H9 (cell line): ENCODE measurements at regions not wholly inside any gene's neighbourhood (a gene's known extent, or its start where the extent isn't known, plus 50 kb on each side); places are given as distances from the start of the nearest gene placed in this dataset.

Experiments used
- DNase-seq: peaks from one replicate; pipeline ENCODE4 v3.0.0-alpha.2; 2017
- H2AFZ ChIP-seq: one replicate; pipeline ENCODE4 v1.6.1; 2013; ENCODE audit warnings: mild to moderate bottlenecking, low read length, control low read depth, moderate library complexity
- H2AK5ac ChIP-seq: 2 replicates; pipeline ENCODE4 v1.6.1; 2013; ENCODE audit warnings: low read length, control low read depth, mixed read lengths; ENCODE audit not compliant: insufficient read length
- H2BK120ac ChIP-seq: one replicate; pipeline ENCODE4 v1.6.1; 2013; ENCODE audit warnings: low read depth, mild to moderate bottlenecking, low read length, control low read depth, inconsistent platforms; ENCODE audit not compliant: poor library complexity, severe bottlenecking
- H2BK12ac ChIP-seq: 2 replicates; pipeline ENCODE4 v1.6.1; 2013; ENCODE audit warnings: low read length, control low read depth, mixed read lengths, low read depth; ENCODE audit not compliant: insufficient read length
- H2BK15ac ChIP-seq: 2 replicates; pipeline ENCODE4 v1.6.1; 2013; ENCODE audit warnings: low read depth, low read length, control low read depth
- H2BK20ac ChIP-seq: one replicate; pipeline ENCODE4 v1.6.1; 2013; ENCODE audit warnings: low read depth, mild to moderate bottlenecking, low read length, control low read depth, inconsistent platforms; ENCODE audit not compliant: poor library complexity, severe bottlenecking
- H2BK5ac ChIP-seq: 2 replicates; pipeline ENCODE4 v1.6.1; 2013; ENCODE audit warnings: low read length, control low read depth, mixed read lengths; ENCODE audit not compliant: insufficient read length
- H3K14ac ChIP-seq: 2 replicates; pipeline ENCODE4 v1.6.1; 2013; ENCODE audit warnings: low read length, control low read depth; ENCODE audit not compliant: insufficient read depth
- H3K18ac ChIP-seq: 2 replicates; pipeline ENCODE4 v1.6.1; 2013; ENCODE audit warnings: low read depth, mild to moderate bottlenecking, mixed read lengths, low read length, control low read depth; ENCODE audit not compliant: insufficient read length
- H3K23ac ChIP-seq: 2 replicates; pipeline ENCODE4 v1.6.1; 2013; ENCODE audit warnings: low read length, control low read depth, mixed read lengths, low read depth; ENCODE audit not compliant: insufficient read length
- H3K23me2 ChIP-seq: 2 replicates; pipeline ENCODE4 v1.6.1; 2013; ENCODE audit warnings: low read depth, mild to moderate bottlenecking, mixed read lengths, low read length, control low read depth; ENCODE audit not compliant: insufficient read length, poor library complexity, severe bottlenecking
- H3K27ac ChIP-seq: 2 replicates; pipeline ENCODE4 v1.5.1; 2013; ENCODE audit warnings: low read length, control low read depth, mixed read lengths, low read depth; ENCODE audit not compliant: insufficient read length
- H3K27me3 ChIP-seq: 2 replicates; pipeline ENCODE4 v1.6.1; 2013; ENCODE audit warnings: low read length, control low read depth, inconsistent platforms; ENCODE audit not compliant: insufficient read depth
- H3K4ac ChIP-seq: 2 replicates; pipeline ENCODE4 v1.6.1; 2013; ENCODE audit warnings: low read depth, mild to moderate bottlenecking, control low read depth, inconsistent platforms, low read length, moderate library complexity
- H3K4me1 ChIP-seq: 2 replicates; pipeline ENCODE4 v1.6.1; 2013; ENCODE audit warnings: low read length, control low read depth, inconsistent platforms; ENCODE audit not compliant: insufficient read depth
- H3K4me2 ChIP-seq: 2 replicates; pipeline ENCODE4 v1.6.1; 2013; ENCODE audit warnings: low read length, control low read depth, mixed read lengths; ENCODE audit not compliant: insufficient read length, insufficient read depth
- H3K56ac ChIP-seq: 2 replicates; pipeline ENCODE4 v1.6.1; 2013; ENCODE audit warnings: low read depth, mild to moderate bottlenecking, mixed read lengths, low read length, control low read depth; ENCODE audit not compliant: insufficient read length
- H3K79me1 ChIP-seq: 2 replicates; pipeline ENCODE4 v1.6.1; 2013; ENCODE audit warnings: low read depth, mild to moderate bottlenecking, moderate library complexity, low read length, control low read depth, inconsistent platforms; ENCODE audit not compliant: insufficient read depth, poor library complexity, severe bottlenecking
- H3K79me2 ChIP-seq: 2 replicates; pipeline ENCODE4 v1.6.1; 2013; ENCODE audit warnings: low read length, control low read depth, inconsistent platforms; ENCODE audit not compliant: insufficient read depth
- H3K9ac ChIP-seq: 2 replicates; pipeline ENCODE4 v1.6.1; 2013; ENCODE audit warnings: low read length, control low read depth, mixed read lengths; ENCODE audit not compliant: insufficient read length; ENCODE audit errors: extremely low read depth
- H3K9me3 ChIP-seq: one replicate; pipeline ENCODE4 v1.6.1; 2013; ENCODE audit warnings: low read depth, low read length, inconsistent platforms; ENCODE audit not compliant: control insufficient read depth
- H3T11ph ChIP-seq: one replicate; pipeline ENCODE4 v1.6.1; 2013; ENCODE audit warnings: mild to moderate bottlenecking, low read length, control low read depth, inconsistent platforms
- H4K20me1 ChIP-seq: one replicate; pipeline ENCODE4 v1.6.1; 2013; ENCODE audit not compliant: control insufficient read depth, insufficient read length, insufficient read depth
- H4K5ac ChIP-seq: 2 replicates; pipeline ENCODE4 v1.6.1; 2013; ENCODE audit warnings: low read depth, mild to moderate bottlenecking, mixed read lengths, low read length, control low read depth; ENCODE audit not compliant: insufficient read length
- H4K8ac ChIP-seq: replicated peaks from 2 replicates; pipeline ENCODE4 v1.6.1; 2013; ENCODE audit warnings: low read length, control low read depth, mixed read lengths, low read depth; ENCODE audit not compliant: insufficient read length
- H4K91ac ChIP-seq: 2 replicates; pipeline ENCODE4 v1.6.1; 2013; ENCODE audit warnings: low read depth, mild to moderate bottlenecking, moderate library complexity, mixed read lengths, low read length, control low read depth; ENCODE audit not compliant: insufficient read length
- H3K27ac Mint-ChIP-seq, 3 experiments: 2 replicates in 2 of 3; 3 replicates in 1 of 3; pipeline ENCODE4 v1.8.0; 2020 to 2021; ENCODE audit warnings: mixed read lengths in 3 of 3, mild to moderate bottlenecking in 1 of 3, moderate library complexity in 1 of 3
- H3K27me3 Mint-ChIP-seq: 2 replicates; pipeline ENCODE4 v1.8.0; 2021; ENCODE audit warnings: low read depth, mild to moderate bottlenecking, moderate library complexity, mixed read lengths
- H3K36me3 Mint-ChIP-seq, 3 experiments: 2 replicates in 2 of 3; 3 replicates in 1 of 3; pipeline ENCODE4 v1.8.0; 2020 to 2021; ENCODE audit warnings: low read depth in 3 of 3, mixed read lengths in 3 of 3; ENCODE audit not compliant: insufficient read depth in 1 of 3
- H3K4me1 Mint-ChIP-seq, 2 experiments: 2 replicates each; pipeline ENCODE4 v1.8.0; 2020; ENCODE audit warnings: mixed read lengths in 2 of 2
- H3K4me3 Mint-ChIP-seq, 2 experiments: 2 replicates in 1 of 2; 3 replicates in 1 of 2; pipeline ENCODE4 v1.8.0; 2020 to 2021; ENCODE audit warnings: mild to moderate bottlenecking in 2 of 2, mixed read lengths in 2 of 2, moderate library complexity in 1 of 2
- H3K9me3 Mint-ChIP-seq, 2 experiments: 2 replicates in 1 of 2; 3 replicates in 1 of 2; pipeline ENCODE4 v1.8.0; 2020; ENCODE audit warnings: mild to moderate bottlenecking in 2 of 2, mixed read lengths in 2 of 2, moderate library complexity in 1 of 2
- CTCF ChIP-seq: fragments of 200-600 bp; sonication (generic); conservative IDR thresholded peaks from 3 replicates; pipeline ENCODE4 v1.8.0; 2021; ENCODE audit warnings: antibody characterized with exemption, mild to moderate bottlenecking
- whole genome bisulfite sequencing: extraction: QIAGEN DNeasy Blood & Tissue Kit; methylation state at CpG from one replicate; pipeline ENCODE4 v1.1.7; 2013; ENCODE audit warnings: missing lambda C conversion rate, low lambda C conversion rate, mixed read lengths; ENCODE audit not compliant: insufficient read length; ENCODE audit errors: extremely low coverage; 5-methylcytosine and 5-hydroxymethylcytosine counted together

- Histone ChIP-seq H3K27ac (no peak overlapping the region), H3K23me2 (no peaks in the 10 kb centered on the region), H3K4me2 (no peak overlapping the region)
Measured at GRCh38 chr10:90587081-90587491, 270.8 kb downstream of the HTR7 start.

More at GRCh38 chr10:90587081-90587491, 270.8 kb downstream of the HTR7 start:
- Histone ChIP-seq H3K79me2 (no peaks in the 10 kb centered on the region), H4K20me1 (no peaks in the 10 kb centered on the region), H3K27me3 (no peaks in the 10 kb centered on the region), H4K8ac (no peak overlapping the region), H4K91ac (no peak overlapping the region), H2AK5ac (no peak overlapping the region), H3K4ac (no peak overlapping the region), H2BK5ac (no peak overlapping the region), H2BK20ac (no peak overlapping the region), H3K56ac (no peak overlapping the region), H2AFZ (no peak overlapping the region), H2BK12ac (no peak overlapping the region), H3T11ph (no peak overlapping the region), H3K14ac (no peak overlapping the region), H3K23ac (no peak overlapping the region), H3K18ac (no peak overlapping the region), H3K79me1 (no peaks in the 10 kb centered on the region), H3K9me3 (no peaks in the 10 kb centered on the region), H3K9ac (no peak overlapping the region), H4K5ac (no peak overlapping the region), H3K4me1 (no peaks in the 10 kb centered on the region), H2BK15ac (no peak overlapping the region), H2BK120ac (no peak overlapping the region)
- H3K36me3 Mint-ChIP-seq = no peaks in the 10 kb centered on the region
- no peak for TF ChIP-seq CTCF
- H3K4me1 Mint-ChIP-seq = peaks cover 11 to 12% of the 10 kb centered on the region in 2 experiments
- no peak overlapping the region for H3K27ac Mint-ChIP-seq
- H3K4me3 Mint-ChIP-seq = no peak overlapping the region
- no peak for DNase-seq
- WGBS = no CpG with 5 or more reads among the region's 1 CpG
- peaks cover 0 to 3% of the 10 kb centered on the region in 2 experiments; a peak in 1 of 5 replicates for H3K9me3 Mint-ChIP-seq
- H3K27me3 Mint-ChIP-seq = no peaks in the 10 kb centered on the region
